HUES64 (cell line): ENCODE measurements at regions not wholly inside any gene's neighbourhood (a gene's known extent, or its start where the extent isn't known, plus 50 kb on each side); places are given as distances from the start of the nearest gene placed in this dataset.
"Not testable (repeated sequence)": the region's sequence is repeated elsewhere in the genome, so short reads cannot be mapped to it uniquely, and the experiment has no call there.

ENCODE experiments used
- H3K27ac ChIP-seq: 2 replicates; pipeline ENCODE4 v1.7.0; 2013; ENCODE audit warnings: low read depth, low read length, inconsistent platforms
- H3K27me3 ChIP-seq: 2 replicates; pipeline ENCODE4 v1.6.1; 2013; ENCODE audit warnings: mild to moderate bottlenecking, low read length; ENCODE audit not compliant: insufficient read depth
- H3K36me3 ChIP-seq: 2 replicates; pipeline ENCODE4 v1.6.1; 2013; ENCODE audit warnings: mild to moderate bottlenecking, low read length; ENCODE audit not compliant: insufficient read depth
- H3K4me1 ChIP-seq: 2 replicates; pipeline ENCODE4 v1.6.1; 2013; ENCODE audit warnings: mild to moderate bottlenecking, low read length, moderate library complexity; ENCODE audit not compliant: insufficient read depth
- H3K4me3 ChIP-seq: 2 replicates; pipeline ENCODE4 v1.5.1; 2013; ENCODE audit warnings: mild to moderate bottlenecking, low read length, moderate library complexity
- H3K9ac ChIP-seq: 2 replicates; pipeline ENCODE4 v1.6.1; 2013; ENCODE audit warnings: mild to moderate bottlenecking, low read depth, low read length
- H3K9me3 ChIP-seq: 2 replicates; pipeline ENCODE4 v1.6.1; 2013; ENCODE audit warnings: low read depth, low read length; ENCODE audit not compliant: insufficient read depth
- WGBS: fragments of 150-250, 120-280 bp; methylation state at CpG from one replicate; pipeline ENCODE4 v1.1.7; 2013; ENCODE audit warnings: missing lambda C conversion rate; 5-methylcytosine and 5-hydroxymethylcytosine counted together

- not testable (repeated sequence) for H3K9me3 ChIP-seq, H3K4me1 ChIP-seq, H3K4me3 ChIP-seq, H3K27me3 ChIP-seq, H3K27ac ChIP-seq, H3K36me3 ChIP-seq, H3K9ac ChIP-seq
- no CpG with 5 or more reads among the region's 5 CpGs for WGBS
Observed at GRCh38 chr1:149260736-149261340, 157.5 kb upstream of the NBPF9 start.

- H3K9me3 ChIP-seq, H3K36me3 ChIP-seq, H3K27me3 ChIP-seq, H3K4me1 ChIP-seq, H3K9ac ChIP-seq, H3K4me3 ChIP-seq, H3K27ac ChIP-seq: not testable (repeated sequence)
- WGBS: no CpG with 5 or more reads among the region's 3 CpGs
Observed at GRCh38 chr1:149267287-149267686, 163.9 kb upstream of the NBPF9 start.

GRCh38 chr1:149269001-149269702, 165.8 kb upstream of the NBPF9 start:
- H3K36me3 ChIP-seq, H3K4me1 ChIP-seq, H3K9me3 ChIP-seq, H3K27me3 ChIP-seq, H3K4me3 ChIP-seq, H3K9ac ChIP-seq, H3K27ac ChIP-seq: not testable (repeated sequence)
- no CpG with 5 or more reads among the region's 6 CpGs for WGBS

- H3K9me3 ChIP-seq, H3K27ac ChIP-seq, H3K4me1 ChIP-seq, H3K4me3 ChIP-seq, H3K27me3 ChIP-seq, H3K36me3 ChIP-seq, H3K9ac ChIP-seq: not testable (repeated sequence)
- WGBS: no CpG with 5 or more reads among the region's 2 CpGs
Observed at GRCh38 chr1:149269833-149270232, 166.5 kb upstream of the NBPF9 start.

GRCh38 chr1:149274493-149274892, 171.1 kb upstream of the NBPF9 start:
- H3K27me3 ChIP-seq, H3K4me1 ChIP-seq, H3K9ac ChIP-seq, H3K4me3 ChIP-seq, H3K27ac ChIP-seq, H3K9me3 ChIP-seq, H3K36me3 ChIP-seq: not testable (repeated sequence)
- 100% methylated on average over 2 of the region's 5 CpGs for WGBS

GRCh38 chr1:149275802-149276201, 172.5 kb upstream of the NBPF9 start:
- H3K27ac ChIP-seq, H3K27me3 ChIP-seq: not testable (repeated sequence)
- no CpG with 5 or more reads among the region's 6 CpGs for WGBS

GRCh38 chr1:149276496-149276895, 173.1 kb upstream of the NBPF9 start:
- not testable (repeated sequence) for H3K9me3 ChIP-seq, H3K27me3 ChIP-seq, H3K9ac ChIP-seq, H3K4me3 ChIP-seq, H3K36me3 ChIP-seq, H3K27ac ChIP-seq, H3K4me1 ChIP-seq
- no CpG with 5 or more reads among the region's 5 CpGs for WGBS

More at GRCh38 chr1:149275802-149276201, 172.5 kb upstream of the NBPF9 start:
- not testable (repeated sequence) for H3K4me1 ChIP-seq, H3K36me3 ChIP-seq, H3K9me3 ChIP-seq, H3K4me3 ChIP-seq, H3K9ac ChIP-seq

GRCh38 chr1:149278156-149278555, 174.8 kb upstream of the NBPF9 start:
- H3K36me3 ChIP-seq, H3K9me3 ChIP-seq, H3K9ac ChIP-seq, H3K27me3 ChIP-seq, H3K27ac ChIP-seq, H3K4me3 ChIP-seq, H3K4me1 ChIP-seq: not testable (repeated sequence)
- no CpG with 5 or more reads among the region's 2 CpGs for WGBS

GRCh38 chr1:149279015-149279414, 175.7 kb upstream of the NBPF9 start:
- H3K27me3 ChIP-seq, H3K27ac ChIP-seq, H3K9me3 ChIP-seq, H3K9ac ChIP-seq, H3K4me3 ChIP-seq, H3K36me3 ChIP-seq, H3K4me1 ChIP-seq: not testable (repeated sequence)

- WGBS: no CpG with 5 or more reads among the region's 2 CpGs
- not testable (repeated sequence) for H3K36me3 ChIP-seq, H3K9me3 ChIP-seq, H3K4me3 ChIP-seq, H3K9ac ChIP-seq, H3K27me3 ChIP-seq, H3K27ac ChIP-seq, H3K4me1 ChIP-seq
Observed at GRCh38 chr1:149279512-149279911, 176.2 kb upstream of the NBPF9 start.

- H3K27ac ChIP-seq, H3K4me1 ChIP-seq, H3K9me3 ChIP-seq, H3K9ac ChIP-seq, H3K36me3 ChIP-seq, H3K27me3 ChIP-seq, H3K4me3 ChIP-seq: not testable (repeated sequence)
- no CpG with 5 or more reads among the region's 4 CpGs for WGBS
Observed at GRCh38 chr1:149284773-149285172, 181.4 kb upstream of the NBPF9 start.

GRCh38 chr1:149285205-149285604, 181.9 kb upstream of the NBPF9 start:
- not testable (repeated sequence) for H3K36me3 ChIP-seq, H3K9me3 ChIP-seq, H3K4me1 ChIP-seq, H3K9ac ChIP-seq, H3K27ac ChIP-seq, H3K4me3 ChIP-seq, H3K27me3 ChIP-seq
- no CpG with 5 or more reads among the region's 14 CpGs for WGBS
